Activated gamma-delta T cell treated with Interleukin-2 at 50 U/mL for 16 hours (primary cell): ENCODE measurements at regions not wholly inside any gene's neighbourhood (a gene's known extent, or its start where the extent isn't known, plus 50 kb on each side); places are given as distances from the start of the nearest gene placed in this dataset.
"Not testable (repeated sequence)": the region's sequence is repeated elsewhere in the genome, so short reads cannot be mapped to it uniquely, and the experiment has no call there.

Source experiments
- DNase-seq: peaks from one replicate; pipeline ENCODE4 v3.0.0-alpha.2; 2020

DNA sequence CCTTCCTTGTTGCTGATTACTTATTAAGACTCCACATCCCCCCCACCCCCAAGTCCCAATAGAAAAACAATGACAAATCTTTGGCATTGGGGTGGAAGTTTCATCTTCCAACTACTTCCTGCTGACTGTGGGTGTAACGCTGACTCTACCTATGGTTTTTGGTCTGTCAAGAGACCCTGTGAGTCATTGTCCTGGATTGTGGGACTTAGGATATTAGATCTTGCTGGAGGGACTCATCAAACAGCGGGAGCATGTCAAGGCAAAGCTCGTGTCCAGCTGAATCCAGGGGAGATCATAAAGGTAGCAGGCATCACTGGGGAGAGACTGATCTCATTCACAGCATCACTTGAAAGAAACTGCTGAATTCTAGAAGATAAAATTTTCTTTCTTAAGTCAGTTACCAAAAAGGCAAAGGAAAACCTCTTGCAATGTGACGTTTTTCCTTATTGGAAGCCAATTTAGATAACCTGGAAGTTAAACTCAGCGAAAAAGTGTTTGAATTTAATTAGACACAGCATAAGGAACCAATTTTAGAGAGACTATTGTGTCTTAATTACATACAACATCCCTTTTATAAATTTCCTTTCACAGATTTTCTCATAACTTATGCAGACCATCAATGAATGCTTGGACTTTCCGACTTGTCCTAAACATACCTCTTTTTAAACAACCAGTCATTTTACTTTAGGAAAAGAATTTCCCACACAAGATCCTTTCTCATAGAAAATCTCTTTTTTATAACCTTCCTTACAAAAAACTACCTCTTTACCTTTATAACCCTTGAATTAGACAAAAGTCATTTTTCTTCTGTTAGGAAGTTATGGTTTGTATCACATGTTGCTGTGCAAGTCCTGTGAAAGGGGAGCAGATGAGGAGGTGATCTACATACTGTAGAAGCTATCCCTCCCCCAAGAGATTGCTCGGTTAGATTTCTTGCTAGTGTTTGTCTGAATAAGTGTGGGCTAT lies 94.6 kb upstream of the SCAF11 start:
- DNase-seq, result no peak

DNA sequence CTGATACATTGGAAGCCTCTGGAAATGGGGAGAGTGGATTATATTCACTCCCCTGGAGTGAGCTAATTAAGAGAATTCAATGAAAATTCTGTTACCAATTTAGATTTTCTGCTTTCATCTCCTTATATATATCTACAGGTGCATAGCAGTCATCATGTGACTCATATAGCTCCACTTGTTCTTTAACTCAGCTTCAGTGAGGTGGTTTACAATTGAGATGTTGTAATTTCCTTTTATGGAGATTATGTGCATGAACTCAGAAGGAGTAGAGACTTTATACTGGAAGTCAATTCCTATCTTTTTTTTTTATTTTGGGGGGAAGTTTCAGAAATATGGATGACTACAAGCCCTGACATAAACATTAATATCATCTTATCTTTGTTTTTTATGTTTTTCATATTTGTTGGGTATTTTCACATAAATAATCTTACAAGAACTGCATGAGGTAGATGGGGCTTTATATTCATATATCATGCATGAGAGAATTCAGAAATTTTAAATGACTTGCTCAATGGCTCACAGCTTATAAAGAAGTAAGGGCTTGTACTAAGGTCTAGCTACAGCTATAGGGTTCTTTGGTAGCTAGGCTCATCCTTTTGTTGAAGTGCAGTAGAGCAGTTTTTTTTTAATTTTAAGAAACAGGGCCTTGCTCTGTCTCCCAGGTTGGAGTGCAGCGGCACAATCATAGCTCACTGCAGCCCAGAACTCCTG lies 92.3 kb upstream of the SCAF11 start:
- DNase-seq, result no peak

DNA sequence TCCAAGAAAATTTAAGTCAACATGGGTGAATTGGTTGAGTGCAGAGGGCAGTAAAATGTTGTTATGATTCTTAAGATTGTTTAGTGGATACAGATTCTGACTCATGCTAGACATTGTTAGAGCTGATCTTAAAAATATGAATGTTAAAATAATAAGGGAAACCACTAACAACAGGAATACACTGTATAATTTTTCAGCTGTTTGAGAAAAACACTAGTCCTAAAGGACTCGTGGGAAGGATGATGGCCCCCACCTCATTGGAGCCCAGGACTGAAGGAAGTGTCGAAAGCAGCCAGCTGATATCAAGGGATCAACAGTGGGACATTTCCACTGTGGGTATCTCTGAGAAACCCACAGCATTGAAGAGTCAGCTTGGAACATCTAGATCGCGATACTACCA lies 82.9 kb upstream of the SCAF11 start:
- DNase-seq, result no peak

DNA sequence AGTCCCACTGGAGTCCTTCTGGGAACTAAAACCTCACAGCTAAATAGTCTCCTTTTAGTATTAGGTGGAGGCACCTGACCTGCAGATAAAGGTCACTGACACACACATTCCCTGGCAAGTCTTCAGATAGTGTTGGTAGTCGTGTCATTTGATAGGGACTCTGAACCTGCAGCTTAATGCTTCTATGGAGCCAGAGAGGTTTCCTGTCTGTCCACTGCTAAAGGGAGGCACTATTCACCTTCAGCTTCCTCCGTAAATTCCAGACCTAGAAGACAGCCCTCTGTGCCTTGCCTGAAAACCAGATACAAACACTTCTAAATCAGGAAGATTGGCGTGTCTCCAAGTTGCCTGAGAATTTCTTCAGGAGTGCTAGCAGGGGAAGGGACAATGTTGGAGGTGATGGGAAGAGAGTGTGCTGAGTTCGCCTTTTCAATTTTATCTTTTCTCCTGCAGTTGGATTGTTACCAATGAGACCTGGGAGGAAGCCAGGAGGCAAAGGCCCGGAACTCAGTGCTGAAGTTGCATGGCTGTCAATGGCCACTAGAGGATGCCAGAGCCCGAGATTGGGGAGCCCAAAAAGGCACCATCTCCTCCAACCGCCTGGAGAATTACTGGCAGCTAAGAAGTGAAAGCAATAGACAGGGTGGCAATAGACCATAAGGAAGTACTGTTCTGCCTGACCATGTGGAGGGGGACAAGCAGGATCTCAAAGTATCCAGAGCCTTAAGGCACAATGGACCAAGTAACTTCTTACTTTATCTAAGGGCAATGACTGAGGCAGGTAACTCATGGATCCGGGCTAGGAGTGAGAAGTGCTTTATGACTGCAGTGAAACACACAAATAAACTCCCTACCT lies 81.6 kb upstream of the SCAF11 start:
- DNase-seq, result peak; percentile 48

DNA sequence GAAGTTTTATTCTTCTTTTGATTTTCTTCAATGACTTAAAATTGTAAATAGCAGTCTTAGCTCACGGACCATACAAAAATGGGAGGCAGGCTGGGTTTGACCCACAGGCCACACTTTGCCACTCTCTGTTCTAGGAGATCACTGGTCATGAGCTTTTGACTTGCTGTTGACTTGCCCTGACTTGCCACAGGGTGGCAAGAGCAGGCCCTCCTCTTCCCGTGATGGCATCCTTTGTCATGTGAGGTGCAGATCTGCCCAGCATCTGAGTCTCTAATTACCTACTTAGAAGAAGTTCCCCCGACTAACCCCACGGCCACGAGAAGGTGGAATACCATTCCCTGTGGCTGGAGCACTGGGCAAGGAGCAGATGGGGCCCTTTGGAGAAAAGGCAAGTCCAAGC lies 81.0 kb upstream of the SCAF11 start:
- no peak for DNase-seq

DNA sequence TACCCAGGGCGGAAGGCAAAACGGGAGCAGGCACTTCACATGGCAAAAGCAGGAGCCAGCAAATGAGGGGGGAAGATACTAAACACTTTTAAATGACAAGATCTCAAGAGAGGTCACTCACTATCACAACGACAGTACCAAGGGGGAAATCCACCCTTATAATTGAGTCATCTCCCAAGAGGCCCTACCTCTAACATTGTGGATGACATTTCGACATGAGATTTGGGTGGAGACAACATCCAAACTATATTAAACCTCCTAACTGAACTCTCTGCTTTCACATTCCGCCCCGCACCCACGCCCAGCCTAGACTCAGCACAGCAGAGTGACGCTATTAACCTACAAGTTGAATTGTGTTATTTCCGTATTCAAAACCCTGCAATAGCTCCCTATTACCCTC lies 76.7 kb upstream of the SCAF11 start:
- DNase-seq, result no peak

DNA sequence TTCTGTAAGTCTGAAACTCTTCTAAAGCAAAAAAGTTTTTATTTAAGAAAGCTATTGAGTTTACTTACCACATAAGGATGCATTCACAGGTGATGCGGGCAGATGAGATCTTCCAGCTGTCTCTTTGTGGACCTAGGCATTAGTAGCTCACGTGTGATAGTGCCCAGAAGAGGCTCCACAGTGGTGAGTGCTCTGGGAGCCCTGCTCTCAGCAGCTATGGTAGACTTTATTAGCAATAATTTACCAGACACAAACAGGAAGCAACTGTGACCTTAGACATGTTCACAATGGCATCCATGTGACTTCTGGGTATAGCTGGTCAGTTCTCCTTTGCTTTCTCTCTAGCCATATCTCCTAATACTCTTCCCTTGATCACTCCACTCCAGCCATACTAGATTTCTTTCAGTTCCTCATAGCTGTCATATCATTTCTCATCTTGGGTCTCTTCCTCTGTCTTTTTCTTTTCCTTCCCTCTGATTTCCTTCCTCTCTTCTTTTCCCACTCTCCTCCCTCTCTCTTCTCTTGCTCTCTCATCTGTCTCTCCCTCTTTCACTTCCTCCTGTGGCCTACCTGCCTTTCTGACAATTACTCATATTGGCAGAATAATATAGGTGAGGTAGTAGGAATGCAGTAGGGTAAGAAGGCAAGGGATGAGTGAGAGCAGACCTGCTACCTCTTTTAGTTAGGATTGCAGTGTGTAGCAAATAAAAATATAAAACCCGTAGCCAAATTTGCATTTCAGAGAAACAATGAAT lies 75.2 kb upstream of the SCAF11 start:
- DNase-seq, result no peak

DNA sequence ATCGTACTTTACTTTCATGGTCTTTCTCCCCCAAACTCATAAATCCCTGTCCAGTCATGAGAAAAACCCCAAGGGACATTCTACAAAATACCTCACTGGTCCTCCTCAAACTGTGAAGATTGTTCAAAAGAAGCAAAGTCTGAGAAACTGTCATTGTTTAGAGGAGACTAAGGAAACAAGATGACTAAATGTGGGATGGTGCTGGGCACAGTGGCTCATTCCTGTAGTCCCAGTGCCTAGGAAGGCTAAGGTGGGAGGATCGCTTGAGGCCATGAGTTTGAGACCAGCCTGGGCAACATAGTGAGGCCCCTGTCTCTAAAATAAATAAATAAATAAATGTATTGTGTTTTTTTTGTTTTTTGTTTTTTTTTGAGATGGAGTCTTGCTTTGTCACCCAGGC lies 74.2 kb upstream of the SCAF11 start:
- no peak for DNase-seq

DNA sequence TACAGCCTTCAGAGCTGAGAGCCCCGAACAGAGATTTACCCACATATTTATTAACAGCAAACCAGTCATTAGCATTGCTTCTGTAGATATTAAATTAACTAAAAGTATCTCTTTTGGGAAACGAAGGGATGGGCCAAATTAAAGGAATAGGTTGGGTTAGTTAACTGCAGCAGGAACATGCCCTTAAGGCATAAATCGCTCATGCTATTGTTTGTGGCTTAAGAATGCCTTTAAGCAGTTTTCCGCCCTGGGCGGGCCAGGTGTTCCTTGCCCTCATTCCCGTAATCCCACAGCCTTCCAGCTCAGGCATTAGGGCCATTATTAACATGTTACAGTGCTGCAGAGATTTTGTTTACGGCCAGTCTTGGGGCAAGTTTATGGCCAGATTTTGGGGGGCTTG lies 68.3 kb upstream of the SCAF11 start:
- not testable (repeated sequence) for DNase-seq

DNA sequence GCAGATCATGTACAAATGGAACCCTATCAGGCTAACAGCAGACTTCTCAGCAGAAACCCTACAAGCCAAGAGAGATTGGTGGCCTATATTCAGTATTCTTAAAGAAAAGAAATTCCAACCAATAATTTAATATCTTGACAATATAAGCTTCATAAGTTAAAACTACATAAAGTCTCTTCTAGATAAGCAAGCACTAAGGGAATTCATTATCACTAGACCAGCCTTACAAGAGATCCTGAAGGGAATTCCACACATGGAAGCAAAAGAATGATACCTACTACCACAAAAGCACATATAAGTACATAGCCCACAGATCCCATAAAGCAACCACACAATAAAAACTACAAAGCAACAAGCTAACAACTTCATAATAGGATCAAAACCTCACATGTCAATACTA lies 60.4 kb upstream of the SCAF11 start:
- DNase-seq, result no peak

DNA sequence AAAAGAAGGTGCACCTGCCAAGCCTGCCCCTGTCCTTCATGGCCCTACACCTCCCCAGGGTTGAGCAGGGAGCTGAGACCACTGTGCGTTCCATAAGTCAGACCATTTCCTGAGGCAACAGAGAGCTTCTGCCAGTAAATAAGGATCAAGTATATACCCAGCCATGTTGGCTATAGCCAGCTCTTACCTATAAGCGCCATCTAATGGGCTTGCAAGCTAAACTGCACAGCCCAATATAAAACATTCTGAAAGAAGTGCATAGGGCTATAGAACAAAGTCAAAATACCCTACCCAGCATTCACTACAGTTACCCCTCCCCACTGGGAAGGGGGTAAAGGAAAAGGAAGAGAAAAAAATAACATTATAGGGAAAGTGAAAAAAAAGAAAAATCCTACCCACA lies 59.3 kb upstream of the SCAF11 start:
- DNase-seq, result no peak

DNA sequence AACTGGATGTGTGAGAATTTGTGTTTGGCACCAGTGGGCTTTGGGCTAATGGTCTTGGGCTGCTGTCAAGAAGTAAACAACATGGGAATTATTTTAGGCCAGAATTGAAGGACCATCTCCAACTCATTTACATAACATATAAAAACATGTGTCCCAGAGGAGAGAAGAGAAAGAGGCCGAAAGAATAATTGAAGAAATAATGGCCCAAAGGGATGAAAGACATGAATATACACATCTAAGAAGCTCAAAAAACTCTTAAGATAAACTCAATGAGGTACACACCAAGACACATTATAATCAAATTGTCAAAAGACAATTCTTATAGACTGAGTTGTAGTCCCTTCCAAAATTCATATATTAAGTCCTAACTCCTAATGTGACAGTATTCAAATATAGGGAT lies 56.1 kb upstream of the SCAF11 start:
- no peak for DNase-seq

DNA sequence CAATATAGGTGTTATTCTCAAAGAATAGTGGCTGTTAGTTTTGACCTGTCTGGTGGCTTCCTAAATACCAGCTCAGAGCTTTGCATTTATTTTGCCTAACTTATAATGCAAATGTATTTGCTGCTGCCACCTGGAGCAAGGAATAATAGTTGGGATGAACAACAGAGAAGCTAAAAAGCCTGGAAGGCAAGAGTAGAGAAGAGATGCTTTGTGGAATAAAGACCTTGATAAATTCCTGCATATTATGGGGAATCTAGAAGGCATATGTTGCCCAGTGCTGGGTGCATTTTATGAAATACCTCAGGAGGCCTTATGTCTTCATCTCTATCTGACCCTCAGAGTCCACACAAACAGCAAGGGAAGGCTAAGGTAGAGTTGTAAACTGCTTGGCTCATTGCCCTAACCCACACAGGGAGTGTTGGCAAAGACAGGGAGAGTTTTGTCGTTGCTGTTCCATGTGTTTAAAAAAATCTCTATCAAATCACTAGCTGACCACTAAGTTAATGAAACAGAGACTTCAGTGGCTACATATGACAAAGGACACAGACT lies 53.7 kb upstream of the SCAF11 start:
- no peak for DNase-seq
